ENCODE measurements at regions not wholly inside any gene's neighbourhood (a gene's known extent, or its start where the extent isn't known, plus 50 kb on each side); places are given as distances from the start of the nearest gene placed in this dataset.
"Not testable (repeated sequence)": the region's sequence is repeated elsewhere in the genome, so short reads cannot be mapped to it uniquely, and the experiment has no call there.

- Histone ChIP-seq H3K4me2 (ENCODE audit: low read length) (no peak overlapping the region), H3K9me2 (ENCODE audit: insufficient read depth, low read length) (no peaks in the 10 kb centered on the region), H3K9me3 (ENCODE audit: low read length) (no peaks in the 10 kb centered on the region), H3K27ac (ENCODE audit: low read depth, low read length, poor library complexity, severe bottlenecking) (no peak overlapping the region), H2AFZ (ENCODE audit: low read length) (no peak overlapping the region), H3K36me3 (ENCODE audit: insufficient read depth, low read length) (no peaks in the 10 kb centered on the region), H4K20me1 (ENCODE audit: insufficient read depth, low read length) (no peaks in the 10 kb centered on the region), H3K4me3 (ENCODE audit: low read depth, low read length, poor library complexity, severe bottlenecking) (no peak overlapping the region), H3K79me2 (ENCODE audit: insufficient read depth, low read depth, low read length) (no peaks in the 10 kb centered on the region), H3K4me1 (ENCODE audit: insufficient read depth, low read length, poor library complexity, severe bottlenecking) (no peaks in the 10 kb centered on the region)
- intact Hi-C loops (cut with micrococcal nuclease; ENCODE audit: unreplicated experiment), result no loop called here
- TF ChIP-seq EZH2phosphoT487 (IDR thresholded peaks at IDR 0.05; ENCODE audit: borderline replicate concordance, low read depth, low read length), result no peak
- no peak for TF ChIP-seq CTCF (conservative IDR thresholded peaks at IDR 0.05; ENCODE audit: low read length)
- no peak for DNase-seq (ENCODE audit: low spot score)
- BruUV-seq (replicated peaks), result no TSS peak
- ChIA-PET CTCF (ENCODE audit: unreplicated experiment) (no interaction called here), POLR2A (interaction anchor here (0.7 kb wide), 1 partner anchor 213 kb away, joined by 4 read pairs; no protein-coding TSS in a partner anchor)
Measured at GRCh38 chr9:106035806-106036205, 341.5 kb downstream of the TMEM38B start.

- no peaks in the 10 kb centered on the region for H3K79me2 ChIP-seq (ENCODE audit: insufficient read depth, low read depth, low read length)
- H3K4me2 ChIP-seq (ENCODE audit: low read length), result no peak overlapping the region
- no peak overlapping the region for H3K4me3 ChIP-seq (ENCODE audit: low read depth, low read length, poor library complexity, severe bottlenecking)
- no peak overlapping the region for H3K27ac ChIP-seq (ENCODE audit: low read depth, low read length, poor library complexity, severe bottlenecking)
- CTCF ChIA-PET (ENCODE audit: unreplicated experiment), result no interaction called here
- no peaks in the 10 kb centered on the region for H4K20me1 ChIP-seq (ENCODE audit: insufficient read depth, low read length)
- POLR2A ChIA-PET, result no interaction called here
- no peaks in the 10 kb centered on the region for H3K9me3 ChIP-seq (ENCODE audit: low read length)
- intact Hi-C loops (cut with micrococcal nuclease; ENCODE audit: unreplicated experiment), result no loop called here
- no TSS peak for BruUV-seq (replicated peaks)
- no peak for TF ChIP-seq EZH2phosphoT487 (IDR thresholded peaks at IDR 0.05; ENCODE audit: borderline replicate concordance, low read depth, low read length)
- no peak for TF ChIP-seq CTCF (conservative IDR thresholded peaks at IDR 0.05; ENCODE audit: low read length)
- H3K4me1 ChIP-seq (ENCODE audit: insufficient read depth, low read length, poor library complexity, severe bottlenecking), result no peaks in the 10 kb centered on the region
- no peaks in the 10 kb centered on the region for H3K36me3 ChIP-seq (ENCODE audit: insufficient read depth, low read length)
- no peak for DNase-seq (ENCODE audit: low spot score)
- H3K9me2 ChIP-seq (ENCODE audit: insufficient read depth, low read length), result no peaks in the 10 kb centered on the region
- H2AFZ ChIP-seq (ENCODE audit: low read length), result no peak overlapping the region
Measured at GRCh38 chr9:106038266-106039001, 344.1 kb downstream of the TMEM38B start.

GRCh38 chr9:106039151-106039935 lies 345.0 kb downstream of the TMEM38B start:
- no peak overlapping the region for H3K4me3 ChIP-seq (ENCODE audit: low read depth, low read length, poor library complexity, severe bottlenecking)
- H3K79me2 ChIP-seq (ENCODE audit: insufficient read depth, low read depth, low read length), result no peaks in the 10 kb centered on the region
- no peaks in the 10 kb centered on the region for H3K9me2 ChIP-seq (ENCODE audit: insufficient read depth, low read length)
- H3K9me3 ChIP-seq (ENCODE audit: low read length), result no peaks in the 10 kb centered on the region
- H4K20me1 ChIP-seq (ENCODE audit: insufficient read depth, low read length), result no peaks in the 10 kb centered on the region
- intact Hi-C loops (cut with micrococcal nuclease; ENCODE audit: unreplicated experiment), result no loop called here
- ChIA-PET POLR2A (no interaction called here), CTCF (ENCODE audit: unreplicated experiment) (no interaction called here)
- no peak overlapping the region for H3K4me2 ChIP-seq (ENCODE audit: low read length)
- H3K36me3 ChIP-seq (ENCODE audit: insufficient read depth, low read length), result no peaks in the 10 kb centered on the region
- BruUV-seq (replicated peaks), result no TSS peak
- TF ChIP-seq CTCF (conservative IDR thresholded peaks at IDR 0.05; ENCODE audit: low read length) (no peak), EZH2phosphoT487 (IDR thresholded peaks at IDR 0.05; ENCODE audit: borderline replicate concordance, low read depth, low read length) (no peak)
- no peak for DNase-seq (ENCODE audit: low spot score)
- H2AFZ ChIP-seq (ENCODE audit: low read length), result no peak overlapping the region
- H3K4me1 ChIP-seq (ENCODE audit: insufficient read depth, low read length, poor library complexity, severe bottlenecking), result no peaks in the 10 kb centered on the region
- no peak overlapping the region for H3K27ac ChIP-seq (ENCODE audit: low read depth, low read length, poor library complexity, severe bottlenecking)

GRCh38 chr9:106041920-106042319 lies 347.6 kb downstream of the TMEM38B start:
- H3K4me1 ChIP-seq (ENCODE audit: insufficient read depth, low read length, poor library complexity, severe bottlenecking); CTCF ChIA-PET (ENCODE audit: unreplicated experiment); H3K9me3 ChIP-seq (ENCODE audit: low read length); H3K36me3 ChIP-seq (ENCODE audit: insufficient read depth, low read length); POLR2A ChIA-PET; BruUV-seq (replicated peaks); H3K9me2 ChIP-seq (ENCODE audit: insufficient read depth, low read length); H3K4me2 ChIP-seq (ENCODE audit: low read length); H3K79me2 ChIP-seq (ENCODE audit: insufficient read depth, low read depth, low read length); intact Hi-C loops (cut with micrococcal nuclease; ENCODE audit: unreplicated experiment); H3K27ac ChIP-seq (ENCODE audit: low read depth, low read length, poor library complexity, severe bottlenecking); H4K20me1 ChIP-seq (ENCODE audit: insufficient read depth, low read length); H3K4me3 ChIP-seq (ENCODE audit: low read depth, low read length, poor library complexity, severe bottlenecking); H2AFZ ChIP-seq (ENCODE audit: low read length); DNase-seq (ENCODE audit: low spot score): not testable (repeated sequence)
